ENCODE measurements at regions not wholly inside any gene's neighbourhood (a gene's known extent, or its start where the extent isn't known, plus 50 kb on each side); places are given as distances from the start of the nearest gene placed in this dataset.

- no peak for DNase-seq (ENCODE audit: low read depth)
These were observed 612.6 kb downstream of the AACS start for GRCh38 chr12:125677829-125678228.

DNA sequence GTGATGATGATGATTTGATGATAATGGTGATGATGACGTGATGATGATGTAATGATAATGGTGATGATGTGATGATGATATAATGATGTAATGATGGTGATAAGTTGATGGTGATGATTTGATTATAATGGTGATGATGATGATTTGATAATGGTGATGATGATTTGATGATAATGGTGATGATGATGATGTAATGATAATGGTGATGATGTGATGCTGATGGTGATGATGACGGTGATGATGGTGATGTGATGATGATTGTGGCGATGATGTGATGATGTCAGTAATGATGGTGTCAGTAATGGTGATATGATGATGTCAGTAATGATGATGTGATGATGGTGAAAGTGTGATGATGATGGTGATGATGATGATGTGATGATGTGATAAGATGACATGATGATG lies 613.4 kb downstream of the AACS start:
- no peak for DNase-seq (ENCODE audit: low read depth)

- DNase-seq (ENCODE audit: low read depth), result no peak
These were observed 618.6 kb downstream of the AACS start for GRCh38 chr12:125683748-125684381.

- DNase-seq (ENCODE audit: low read depth), result no peak
These were observed 619.9 kb downstream of the AACS start for GRCh38 chr12:125684968-125685790.

DNA sequence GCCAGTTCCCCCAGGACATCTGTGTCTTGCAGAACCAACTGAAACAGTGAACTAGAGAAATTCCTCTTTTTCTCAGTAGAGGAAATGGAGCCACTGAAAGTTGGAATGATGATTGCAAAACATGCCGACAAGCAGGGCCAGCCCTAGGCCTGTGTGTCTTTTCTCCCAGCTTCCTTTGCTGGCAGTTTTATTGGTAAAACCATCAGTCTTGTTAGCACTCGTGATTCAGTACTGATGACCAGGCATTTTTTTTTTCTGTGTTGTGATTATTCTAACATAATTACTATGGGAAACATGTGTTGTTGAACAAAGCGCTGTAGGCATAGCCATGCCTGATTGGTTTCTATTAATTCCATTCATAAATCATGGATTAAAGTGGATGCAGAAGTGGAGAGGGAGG lies 620.7 kb downstream of the AACS start:
- no peak for DNase-seq (ENCODE audit: low read depth)

DNA sequence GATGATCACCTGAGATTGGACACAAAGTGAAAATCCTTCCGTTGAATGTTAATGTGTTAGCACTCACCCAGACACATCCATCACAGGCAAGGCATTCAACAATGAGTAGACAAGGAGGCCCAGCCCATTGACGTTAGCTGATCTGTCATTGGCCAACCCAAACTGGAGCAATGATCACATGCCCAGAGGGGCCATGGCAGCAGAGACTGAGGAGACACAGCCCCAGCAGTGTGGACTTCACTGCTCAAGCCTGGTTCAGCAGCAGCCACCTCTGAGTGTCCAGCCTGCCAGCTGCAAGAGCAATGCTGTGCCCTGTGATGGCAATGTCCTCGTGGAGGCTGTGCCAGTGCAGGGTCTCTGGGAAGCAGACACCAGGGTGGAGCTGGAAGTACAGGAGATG lies 622.2 kb downstream of the AACS start:
- no peak for DNase-seq (ENCODE audit: low read depth)

DNA sequence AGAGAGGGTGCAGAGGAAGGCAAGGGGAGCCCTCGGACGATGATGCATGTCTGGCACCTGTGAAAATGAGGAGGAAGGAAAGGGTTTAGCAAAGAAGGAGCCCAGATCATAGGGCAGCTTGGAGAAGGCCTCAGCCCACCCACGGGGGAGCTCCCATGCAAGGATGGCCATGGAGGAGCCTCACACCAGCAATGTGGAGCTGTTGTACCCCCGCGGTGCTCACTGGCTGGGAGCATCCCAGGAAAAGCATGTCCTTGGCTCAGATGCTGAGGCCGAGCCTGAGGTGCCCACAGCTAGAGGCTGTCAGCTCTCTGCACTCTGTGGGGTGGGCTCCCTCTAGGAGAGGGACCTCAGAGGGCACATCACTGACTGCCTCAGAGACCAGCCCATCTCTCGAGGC lies 622.6 kb downstream of the AACS start:
- DNase-seq (ENCODE audit: low read depth), result no peak

GRCh38 chr12:125688223-125688622 lies 623.0 kb downstream of the AACS start:
- DNase-seq (ENCODE audit: low read depth), result no peak

- DNase-seq (ENCODE audit: low read depth), result no peak
These were observed 623.6 kb downstream of the AACS start for GRCh38 chr12:125688881-125689280.

DNA sequence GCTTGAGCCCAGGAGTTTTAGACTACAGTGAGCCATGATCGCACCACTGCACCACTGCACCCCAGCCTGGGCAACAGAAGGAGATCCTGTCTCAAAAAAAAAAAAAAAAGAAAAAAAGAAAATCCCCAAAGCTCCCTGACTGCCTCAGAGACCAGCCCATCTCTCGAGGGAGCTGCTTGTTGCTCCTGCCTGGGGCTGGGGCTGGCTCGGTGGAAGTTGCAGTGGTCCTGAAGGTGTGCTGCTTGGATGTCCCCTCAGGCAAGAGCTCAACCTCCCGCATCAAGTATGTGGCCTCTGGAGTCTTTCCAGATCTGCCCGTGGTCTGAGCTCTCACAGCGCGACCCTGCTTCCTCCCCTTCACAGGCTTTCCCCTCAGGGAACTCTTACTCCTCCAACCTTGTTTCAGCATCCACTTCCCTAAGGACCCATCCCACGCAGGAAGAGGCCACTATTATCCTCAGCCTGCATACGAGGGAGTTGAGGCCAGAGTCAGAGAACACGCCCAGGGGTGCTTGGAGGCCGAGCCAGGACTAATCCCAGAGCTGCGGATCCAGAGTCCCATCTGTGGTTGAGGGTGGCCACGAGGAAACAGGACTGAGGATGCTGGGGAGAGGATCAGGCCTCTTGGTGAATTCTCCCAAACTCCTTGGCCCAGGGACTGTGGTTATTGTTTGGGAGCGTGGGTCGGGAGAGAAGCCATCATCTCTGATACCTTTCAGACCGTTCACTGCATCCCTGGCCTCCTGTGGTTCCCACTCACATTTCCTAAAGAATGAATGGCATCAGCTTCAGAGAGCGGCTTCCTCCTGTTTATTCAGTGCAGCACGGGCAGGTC lies 624.6 kb downstream of the AACS start:
- DNase-seq (ENCODE audit: low read depth), result no peak

GRCh38 chr12:125690841-125691240 lies 625.6 kb downstream of the AACS start:
- DNase-seq (ENCODE audit: low read depth), result no peak

GRCh38 chr12:125696054-125696453 lies 630.8 kb downstream of the AACS start:
- no peak for DNase-seq (ENCODE audit: low read depth)

GRCh38 chr12:125704803-125705202 lies 639.6 kb downstream of the AACS start:
- DNase-seq (ENCODE audit: low read depth), result no peak

- DNase-seq (ENCODE audit: low read depth), result no peak
These were observed 655.7 kb downstream of the AACS start for GRCh38 chr12:125720961-125721360.

DNA sequence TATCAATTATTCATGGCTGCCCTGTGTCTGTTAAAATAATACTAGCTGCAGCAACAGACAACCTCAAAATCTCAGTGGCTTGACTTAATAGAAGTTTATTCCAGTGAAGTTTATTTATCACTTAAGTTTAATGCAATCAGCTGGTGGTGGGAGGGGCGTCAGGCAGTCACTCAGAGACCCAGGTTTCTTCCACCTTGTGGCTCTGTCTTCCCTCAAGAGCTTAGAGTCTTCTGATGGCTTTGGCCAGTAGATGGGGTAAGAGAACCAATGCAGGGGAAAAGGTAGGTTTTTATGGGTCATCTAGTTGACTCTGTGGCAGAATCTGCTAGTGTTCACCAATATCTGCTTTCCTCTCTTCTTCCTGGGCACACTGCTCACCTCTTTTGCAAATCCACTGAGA lies 668.9 kb downstream of the AACS start:
- DNase-seq (ENCODE audit: low read depth), result no peak

GRCh38 chr12:125738211-125738610 lies 673.0 kb downstream of the AACS start:
- no peak for DNase-seq (ENCODE audit: low read depth)

DNA sequence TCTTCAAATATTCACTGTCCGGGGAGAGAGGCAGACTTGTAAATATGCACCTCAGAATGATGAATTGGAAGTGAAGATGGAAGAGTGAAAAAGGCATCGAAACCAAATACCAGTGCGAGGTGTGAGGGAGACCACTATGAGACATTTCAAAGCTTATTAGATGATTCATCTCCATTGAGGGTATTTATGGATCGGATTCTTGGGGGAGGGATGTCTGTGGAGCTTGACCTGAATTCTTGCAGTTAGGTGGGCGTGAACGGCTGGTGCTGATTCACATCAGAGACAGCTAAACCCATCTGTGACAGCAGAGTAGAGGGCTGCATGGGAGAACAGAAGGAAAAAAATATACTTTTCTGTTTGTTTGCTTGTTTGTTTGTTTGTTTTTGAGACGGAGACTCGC lies 677.2 kb downstream of the AACS start:
- DNase-seq (ENCODE audit: low read depth), result no peak

- no peak for DNase-seq (ENCODE audit: low read depth)
These were observed 679.0 kb downstream of the AACS start for GRCh38 chr12:125744201-125744600.

DNA sequence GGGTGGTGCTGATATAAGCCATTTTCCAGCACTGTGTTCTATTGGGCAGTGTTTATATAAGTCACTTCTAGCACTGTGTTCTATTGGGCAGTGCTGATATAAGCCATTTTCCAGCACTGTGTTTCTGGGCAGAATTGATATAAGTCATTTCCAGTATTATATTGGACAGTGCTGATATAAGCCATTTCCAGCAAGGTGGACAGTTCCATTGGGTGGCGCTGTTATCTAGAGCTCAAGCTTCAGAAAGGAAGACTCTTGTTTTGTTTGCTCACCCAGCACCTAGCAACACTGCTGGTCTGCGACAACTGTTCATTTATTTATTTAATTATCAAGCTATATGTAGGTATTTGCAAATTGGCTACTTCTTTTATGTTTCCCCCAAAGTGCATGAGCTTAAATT lies 690.3 kb downstream of the AACS start:
- no peak for DNase-seq (ENCODE audit: low read depth)

- no peak for DNase-seq (ENCODE audit: low read depth)
These were observed 700.9 kb downstream of the AACS start for GRCh38 chr12:125766091-125766490.

DNA sequence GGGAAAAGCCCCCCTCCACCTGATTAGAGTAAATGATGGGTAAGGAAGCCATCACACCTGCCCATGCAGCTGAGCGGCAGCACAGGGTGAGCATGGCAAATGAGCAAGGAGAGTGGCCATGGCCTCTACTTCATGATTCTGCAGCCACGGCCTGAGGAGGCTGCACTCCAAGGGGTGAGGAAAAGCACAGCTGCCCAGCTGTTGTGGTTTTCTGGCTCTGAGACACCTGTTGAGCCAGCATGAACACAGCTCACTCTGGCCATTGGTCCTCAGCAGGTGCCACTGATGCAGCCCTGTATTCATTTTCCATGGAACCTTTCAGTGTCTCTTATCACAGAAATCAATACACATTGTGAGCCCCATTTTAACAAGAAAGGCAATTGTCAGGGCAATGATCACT lies 707.2 kb downstream of the AACS start:
- no peak for DNase-seq (ENCODE audit: low read depth)

DNA sequence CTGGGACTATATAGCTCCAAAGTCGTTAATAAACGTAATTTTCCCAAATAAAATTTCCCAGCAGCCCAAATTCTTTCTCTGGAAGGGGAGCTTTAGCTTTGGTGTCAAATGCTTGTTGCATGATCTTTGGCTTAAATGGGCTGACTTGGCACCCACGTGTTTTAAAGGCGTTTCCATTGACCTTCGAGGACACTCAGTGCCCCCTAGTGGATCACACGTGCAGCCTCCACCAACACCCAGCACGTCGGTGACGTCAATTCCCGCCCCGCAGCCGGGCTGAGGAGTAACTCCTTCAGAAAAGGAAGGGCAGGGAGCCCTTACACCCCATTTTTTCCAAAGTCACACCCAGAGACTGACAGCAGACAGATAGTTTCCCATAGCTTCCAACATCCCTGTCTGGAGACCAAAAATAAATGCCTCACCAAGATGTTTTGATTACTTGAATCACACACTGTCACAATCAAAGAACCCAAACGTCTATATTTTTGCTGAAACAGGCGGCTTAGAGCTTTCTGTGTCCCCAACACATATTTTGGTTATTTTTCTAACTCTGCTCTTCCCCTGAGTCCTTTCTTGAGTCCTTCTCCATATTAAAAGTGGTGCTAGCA lies 707.9 kb downstream of the AACS start:
- DNase-seq (ENCODE audit: low read depth), result no peak

GRCh38 chr12:125775507-125775906 lies 710.3 kb downstream of the AACS start:
- no peak for DNase-seq (ENCODE audit: low read depth)
